ENCODE measurements at regions not wholly inside any gene's neighbourhood (a gene's known extent, or its start where the extent isn't known, plus 50 kb on each side); places are given as distances from the start of the nearest gene placed in this dataset.

DNA sequence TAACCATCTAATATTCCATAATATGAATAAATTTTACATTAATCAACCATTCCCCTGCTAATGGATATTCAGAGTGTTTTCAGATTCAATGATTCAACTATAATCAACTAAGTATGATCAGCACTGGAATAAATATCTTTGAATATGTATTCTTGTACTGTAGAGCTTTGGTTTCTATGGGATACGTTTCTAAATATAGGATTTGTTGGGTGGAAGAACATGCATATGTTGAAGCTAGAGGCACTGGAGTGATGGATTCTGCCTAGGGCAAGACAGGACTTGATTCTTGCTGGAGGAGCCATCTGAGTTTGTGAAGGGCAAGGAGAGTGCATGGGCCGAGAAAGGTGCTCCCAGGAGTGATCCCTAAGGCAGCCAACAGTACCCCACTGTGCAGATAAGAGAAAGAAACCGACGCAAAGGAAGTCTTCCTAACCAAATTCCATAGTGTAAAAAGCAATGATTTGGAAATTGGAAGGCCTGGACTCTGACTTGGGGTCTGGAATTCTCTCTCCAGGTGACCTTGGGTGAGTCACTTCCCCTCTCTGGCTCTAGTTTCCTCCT, 418.7 kb downstream of the PREX1 start:
- TF ChIP-seq, protein P1, sequence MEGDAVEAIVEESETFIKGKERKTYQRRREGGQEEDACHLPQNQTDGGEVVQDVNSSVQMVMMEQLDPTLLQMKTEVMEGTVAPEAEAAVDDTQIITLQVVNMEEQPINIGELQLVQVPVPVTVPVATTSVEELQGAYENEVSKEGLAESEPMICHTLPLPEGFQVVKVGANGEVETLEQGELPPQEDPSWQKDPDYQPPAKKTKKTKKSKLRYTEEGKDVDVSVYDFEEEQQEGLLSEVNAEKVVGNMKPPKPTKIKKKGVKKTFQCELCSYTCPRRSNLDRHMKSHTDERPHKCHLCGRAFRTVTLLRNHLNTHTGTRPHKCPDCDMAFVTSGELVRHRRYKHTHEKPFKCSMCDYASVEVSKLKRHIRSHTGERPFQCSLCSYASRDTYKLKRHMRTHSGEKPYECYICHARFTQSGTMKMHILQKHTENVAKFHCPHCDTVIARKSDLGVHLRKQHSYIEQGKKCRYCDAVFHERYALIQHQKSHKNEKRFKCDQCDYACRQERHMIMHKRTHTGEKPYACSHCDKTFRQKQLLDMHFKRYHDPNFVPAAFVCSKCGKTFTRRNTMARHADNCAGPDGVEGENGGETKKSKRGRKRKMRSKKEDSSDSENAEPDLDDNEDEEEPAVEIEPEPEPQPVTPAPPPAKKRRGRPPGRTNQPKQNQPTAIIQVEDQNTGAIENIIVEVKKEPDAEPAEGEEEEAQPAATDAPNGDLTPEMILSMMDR (IDR thresholded peaks at IDR 0.05; ENCODE audit: low read depth, low read length): no peak
- TF ChIP-seq MYC (IDR thresholded peaks at IDR 0.05; ENCODE audit: low read depth, low read length): no peak
- TF ChIP-seq POLR2A (IDR thresholded peaks at IDR 0.05; ENCODE audit: extremely low read depth, insufficient read length): no peak
